ENCODE measurements at regions not wholly inside any gene's neighbourhood (a gene's known extent, or its start where the extent isn't known, plus 50 kb on each side); places are given as distances from the start of the nearest gene placed in this dataset.

- no peaks in the 10 kb centered on the region for H3K9me2 ChIP-seq (ENCODE audit: low read depth, low read length)
- no peaks in the 10 kb centered on the region for H3K79me2 ChIP-seq (ENCODE audit: insufficient read depth, low read length)
- no peaks in the 10 kb centered on the region for H3F3A ChIP-seq (ENCODE audit: insufficient read depth, low read length)
- H3K9ac ChIP-seq (ENCODE audit: low read length), result no peak overlapping the region
- no peak overlapping the region for H3K27ac ChIP-seq (ENCODE audit: low read depth, low read length, poor library complexity, severe bottlenecking)
- no peak overlapping the region for H3K4me2 ChIP-seq (ENCODE audit: low read length)
- no peak overlapping the region for H3K4me3 ChIP-seq (ENCODE audit: low read depth, low read length, poor library complexity, severe bottlenecking)
- TF ChIP-seq, protein P1, sequence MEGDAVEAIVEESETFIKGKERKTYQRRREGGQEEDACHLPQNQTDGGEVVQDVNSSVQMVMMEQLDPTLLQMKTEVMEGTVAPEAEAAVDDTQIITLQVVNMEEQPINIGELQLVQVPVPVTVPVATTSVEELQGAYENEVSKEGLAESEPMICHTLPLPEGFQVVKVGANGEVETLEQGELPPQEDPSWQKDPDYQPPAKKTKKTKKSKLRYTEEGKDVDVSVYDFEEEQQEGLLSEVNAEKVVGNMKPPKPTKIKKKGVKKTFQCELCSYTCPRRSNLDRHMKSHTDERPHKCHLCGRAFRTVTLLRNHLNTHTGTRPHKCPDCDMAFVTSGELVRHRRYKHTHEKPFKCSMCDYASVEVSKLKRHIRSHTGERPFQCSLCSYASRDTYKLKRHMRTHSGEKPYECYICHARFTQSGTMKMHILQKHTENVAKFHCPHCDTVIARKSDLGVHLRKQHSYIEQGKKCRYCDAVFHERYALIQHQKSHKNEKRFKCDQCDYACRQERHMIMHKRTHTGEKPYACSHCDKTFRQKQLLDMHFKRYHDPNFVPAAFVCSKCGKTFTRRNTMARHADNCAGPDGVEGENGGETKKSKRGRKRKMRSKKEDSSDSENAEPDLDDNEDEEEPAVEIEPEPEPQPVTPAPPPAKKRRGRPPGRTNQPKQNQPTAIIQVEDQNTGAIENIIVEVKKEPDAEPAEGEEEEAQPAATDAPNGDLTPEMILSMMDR (IDR thresholded peaks at IDR 0.05; ENCODE audit: low read length), result no peak
- TF ChIP-seq EZH2 (IDR thresholded peaks at IDR 0.05; ENCODE audit: borderline replicate concordance, low read length), result no peak
- no peaks in the 10 kb centered on the region for H4K20me1 ChIP-seq (ENCODE audit: insufficient read depth, low read length)
- no peaks in the 10 kb centered on the region for H3K4me1 ChIP-seq (ENCODE audit: insufficient read depth, low read length, severe bottlenecking)
- no peaks in the 10 kb centered on the region for H3K9me3 ChIP-seq (ENCODE audit: low read length)
- no peak overlapping the region for H2AFZ ChIP-seq (ENCODE audit: low read length)
- H3K27me3 ChIP-seq (ENCODE audit: insufficient read depth, low read length), result no peaks in the 10 kb centered on the region
- no peaks in the 10 kb centered on the region for H3K36me3 ChIP-seq (ENCODE audit: insufficient read depth, low read length)
Measured at GRCh38 chr13:105762096-105762495, 773.4 kb downstream of the EFNB2 start.

DNA sequence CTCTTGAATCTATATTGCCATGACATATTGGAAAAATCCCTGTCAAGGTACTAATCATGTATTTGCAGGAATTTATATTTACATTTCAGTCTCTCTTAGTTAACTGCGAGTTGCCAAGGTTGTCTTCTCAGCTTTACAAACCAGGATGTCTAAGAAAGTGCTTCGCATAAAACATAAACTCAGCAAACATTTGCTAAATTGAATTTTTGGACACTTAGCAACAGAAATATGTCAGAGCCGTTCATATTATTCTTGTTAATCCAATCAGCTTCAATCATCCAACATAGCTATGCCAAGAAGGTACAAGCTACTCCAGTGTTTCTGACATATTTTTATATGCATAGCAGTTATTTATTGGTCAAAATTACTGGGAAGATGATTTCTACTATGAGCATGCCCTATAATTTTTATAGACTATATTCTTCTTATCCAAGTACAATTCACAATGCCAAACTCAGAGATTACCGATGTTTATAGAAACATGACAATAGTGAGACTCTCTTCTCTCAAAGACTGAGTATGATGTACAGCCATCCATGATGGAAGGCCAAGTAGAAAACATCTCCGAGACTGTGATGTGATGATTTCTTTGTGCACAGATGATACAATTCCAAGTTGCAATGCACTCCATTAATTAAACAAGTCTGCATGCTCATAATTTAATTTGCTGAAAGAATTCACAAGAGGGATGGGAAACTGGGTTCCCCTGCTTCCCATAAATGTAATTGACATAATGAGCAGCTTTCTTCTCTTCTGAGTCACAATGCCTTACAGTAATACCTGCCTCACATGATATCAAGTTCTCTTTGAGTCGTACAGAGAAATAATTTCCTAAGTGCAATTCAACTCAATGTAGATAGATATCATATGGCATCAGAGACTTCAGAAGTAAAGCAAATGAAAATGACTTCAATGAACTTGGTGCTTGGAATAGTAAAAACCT is 776.3 kb downstream of the EFNB2 start:
- TF ChIP-seq, protein P1 (IDR thresholded peaks at IDR 0.05; ENCODE audit: low read length), result no peak
- TF ChIP-seq EZH2 (IDR thresholded peaks at IDR 0.05; ENCODE audit: borderline replicate concordance, low read length), result no peak
- no peaks in the 10 kb centered on the region for H3K4me1 ChIP-seq (ENCODE audit: insufficient read depth, low read length, severe bottlenecking)
- H3K9ac ChIP-seq (ENCODE audit: low read length), result no peak overlapping the region
- no peaks in the 10 kb centered on the region for H3K9me2 ChIP-seq (ENCODE audit: low read depth, low read length)
- no peaks in the 10 kb centered on the region for H3K9me3 ChIP-seq (ENCODE audit: low read length)
- no peak overlapping the region for H3K4me2 ChIP-seq (ENCODE audit: low read length)
- no peak overlapping the region for H3K4me3 ChIP-seq (ENCODE audit: low read depth, low read length, poor library complexity, severe bottlenecking)
- no peak overlapping the region for H2AFZ ChIP-seq (ENCODE audit: low read length)
- H4K20me1 ChIP-seq (ENCODE audit: insufficient read depth, low read length), result no peaks in the 10 kb centered on the region
- H3K79me2 ChIP-seq (ENCODE audit: insufficient read depth, low read length), result no peaks in the 10 kb centered on the region
- H3F3A ChIP-seq (ENCODE audit: insufficient read depth, low read length), result no peaks in the 10 kb centered on the region
- no peak overlapping the region for H3K27ac ChIP-seq (ENCODE audit: low read depth, low read length, poor library complexity, severe bottlenecking)
- no peaks in the 10 kb centered on the region for H3K36me3 ChIP-seq (ENCODE audit: insufficient read depth, low read length)
- H3K27me3 ChIP-seq (ENCODE audit: insufficient read depth, low read length), result no peaks in the 10 kb centered on the region

GRCh38 chr13:105740739-105741138 is 794.7 kb downstream of the EFNB2 start:
- Histone ChIP-seq H3K9ac (ENCODE audit: low read length) (no peak overlapping the region), H3F3A (ENCODE audit: insufficient read depth, low read length) (no peaks in the 10 kb centered on the region), H3K79me2 (ENCODE audit: insufficient read depth, low read length) (no peaks in the 10 kb centered on the region), H4K20me1 (ENCODE audit: insufficient read depth, low read length) (no peaks in the 10 kb centered on the region), H3K4me2 (ENCODE audit: low read length) (no peak overlapping the region), H3K27ac (ENCODE audit: low read depth, low read length, poor library complexity, severe bottlenecking) (no peak overlapping the region), H3K36me3 (ENCODE audit: insufficient read depth, low read length) (no peaks in the 10 kb centered on the region), H3K9me2 (ENCODE audit: low read depth, low read length) (no peaks in the 10 kb centered on the region), H3K4me3 (ENCODE audit: low read depth, low read length, poor library complexity, severe bottlenecking) (no peak overlapping the region), H3K4me1 (ENCODE audit: insufficient read depth, low read length, severe bottlenecking) (no peaks in the 10 kb centered on the region), H3K9me3 (ENCODE audit: low read length) (no peaks in the 10 kb centered on the region), H3K27me3 (ENCODE audit: insufficient read depth, low read length) (no peaks in the 10 kb centered on the region), H2AFZ (ENCODE audit: low read length) (no peak overlapping the region)
- TF ChIP-seq EZH2 (IDR thresholded peaks at IDR 0.05; ENCODE audit: borderline replicate concordance, low read length), result no peak
- TF ChIP-seq, protein P1 (IDR thresholded peaks at IDR 0.05; ENCODE audit: low read length), result no peak
